A549 (cell line): ENCODE measurements at regions not wholly inside any gene's neighbourhood (a gene's known extent, or its start where the extent isn't known, plus 50 kb on each side); places are given as distances from the start of the nearest gene placed in this dataset.

ENCODE experiments used
- ATAC-seq, 2 experiments: fragments of 200-7000 bp in 1 of 2; fragments of >200 bp in 1 of 2; cut with Nextera tagmentation in 1 of 2; cut with Tn5 transposase in 1 of 2; 3 replicates each; pipeline versions ENCODE4 v1.8.0 to v1.9.1; 2018 to 2020; ENCODE audit warnings: mild to moderate bottlenecking in 1 of 2, moderate library complexity in 1 of 2
- CTCF ChIA-PET: fragments of 300-600 bp; sonication (Branson Sonifier 250); formaldehyde crosslinking; extraction: SDS; loops from one replicate; lab custom pipeline; 2021; ENCODE audit warnings: antibody characterized with exemption, inconsistent platforms; lab: Yijun Ruan, JAX
- POLR2A ChIA-PET: fragments of 350-600 bp; formaldehyde crosslinking; extraction: SDS; loops from one replicate; lab custom pipeline; 2021; ENCODE audit warnings: antibody characterized with exemption, inconsistent platforms; lab: Yijun Ruan, JAX
- DNase-seq, 2 experiments: peaks; one replicate each; pipeline versions ENCODE4 v3.0.0 to v3.0.0-alpha.2; 2011 to 2016; ENCODE audit warnings: low read depth in 1 of 2, low spot score in 1 of 2
- FAIRE-seq: peaks from 2 replicates; lab custom pipeline; 2011; peaks lifted over from hg19 to GRCh38; lab: Jason Lieb, UNC
- H3K27ac ChIP-seq, 2 experiments: fragments of >200 bp; sonication (Bioruptor Twin); formaldehyde crosslinking; 3 replicates each; pipeline ENCODE4 v1.5.1; 2016 to 2017
- H3K4me1 ChIP-seq: fragments of >200 bp; sonication (Bioruptor Twin); formaldehyde crosslinking; 3 replicates; pipeline ENCODE4 v1.6.1; 2016
- H3K4me2 ChIP-seq: fragments of >200 bp; sonication (Bioruptor Twin); formaldehyde crosslinking; 3 replicates; pipeline ENCODE4 v1.6.1; 2016
- H3K4me3 ChIP-seq: fragments of >200 bp; sonication (Bioruptor Twin); formaldehyde crosslinking; 3 replicates; pipeline ENCODE4 v1.5.1; 2016
- H3K9me3 ChIP-seq: fragments of >200 bp; sonication (Bioruptor Twin); formaldehyde crosslinking; 3 replicates; pipeline ENCODE4 v1.6.1; 2016
- CBX8 ChIP-seq: fragments of 200-600 bp; sonication (generic); IDR thresholded peaks from 2 replicates; pipeline ENCODE4 v1.6.1; 2016
- CEBPB ChIP-seq, 2 experiments: fragments of >200 bp in 1 of 2; sonication (Bioruptor Twin) in 1 of 2; formaldehyde crosslinking in 1 of 2; IDR thresholded peaks; 2 replicates each; pipeline ENCODE4 v1.6.1; 2012 to 2016
- EHMT2 ChIP-seq: fragments of 200-600 bp; sonication (generic); IDR thresholded peaks from 2 replicates; pipeline ENCODE4 v1.6.1; 2016; ENCODE audit warnings: antibody characterized with exemption, low read depth, mild to moderate bottlenecking, moderate library complexity
- ESRRA ChIP-seq: fragments of 150-350 bp; IDR thresholded peaks from 2 replicates; pipeline ENCODE4 v1.6.1; 2014; ENCODE audit warnings: mild to moderate bottlenecking, low read length, borderline replicate concordance
- FOSB ChIP-seq: fragments of 250-450 bp; sonication (Bioruptor Pico); IDR thresholded peaks from 2 replicates; pipeline ENCODE4 v1.5.0; 2020; ENCODE audit warnings: mild to moderate bottlenecking, moderate library complexity
- GATA3 ChIP-seq: IDR thresholded peaks from 2 replicates; pipeline ENCODE4 v1.6.1; 2012; ENCODE audit warnings: borderline replicate concordance
- HDAC2 ChIP-seq: fragments of 200-600 bp; sonication (generic); IDR thresholded peaks from 2 replicates; pipeline ENCODE4 v1.6.1; 2016
- HEYL ChIP-seq: fragments of 250-450 bp; sonication (Bioruptor Pico); IDR thresholded peaks from 2 replicates; pipeline ENCODE4 v1.8.0; 2021; ENCODE audit warnings: mild to moderate bottlenecking, moderate library complexity
- HMGXB4 ChIP-seq: fragments of 250-450 bp; sonication (Bioruptor Pico); IDR thresholded peaks from 2 replicates; pipeline ENCODE4 v1.5.0; 2021; ENCODE audit warnings: mild to moderate bottlenecking, moderate library complexity, borderline replicate concordance
- JUN ChIP-seq, 2 experiments: fragments of >200 bp; sonication (Bioruptor Twin); formaldehyde crosslinking; IDR thresholded peaks; 2 replicates in 1 of 2; 3 replicates in 1 of 2; pipeline ENCODE4 v1.6.1; 2016 to 2017
- KDM1A ChIP-seq: fragments of 200-600 bp; sonication (generic); IDR thresholded peaks from 2 replicates; pipeline ENCODE4 v1.6.1; 2016; ENCODE audit warnings: low read depth, mild to moderate bottlenecking
- MAX ChIP-seq: IDR thresholded peaks from 2 replicates; pipeline ENCODE4 v1.6.1; 2012
- MYC ChIP-seq: IDR thresholded peaks from 2 replicates; pipeline ENCODE4 v1.6.1; 2012; ENCODE audit warnings: mild to moderate bottlenecking, inconsistent platforms, low read length, improper control_type of control experiment, borderline replicate concordance
- POLR2A ChIP-seq: IDR thresholded peaks from 2 replicates; pipeline ENCODE4 v1.6.1; 2012; ENCODE audit warnings: mild to moderate bottlenecking, low read length
- RCOR1 ChIP-seq: fragments of 150-350 bp; IDR thresholded peaks from 2 replicates; pipeline ENCODE4 v1.6.1; 2014; ENCODE audit warnings: antibody characterized with exemption, low read length, low read depth
- SREBF2 ChIP-seq: fragments of 450-650 bp; IDR thresholded peaks from 2 replicates; pipeline ENCODE4 v1.6.1; 2014; ENCODE audit warnings: mild to moderate bottlenecking, moderate library complexity
- ZSCAN20 ChIP-seq: fragments of 250-450 bp; sonication (Bioruptor Pico); IDR thresholded peaks from 2 replicates; pipeline ENCODE4 v1.8.0; 2022; ENCODE audit warnings: mild to moderate bottlenecking, moderate library complexity
- WGBS: methylation state at CpG from one replicate; pipeline ENCODE4 v1.1.6; 2017; ENCODE audit errors: missing lambda C conversion rate; 5-methylcytosine and 5-hydroxymethylcytosine counted together
- TF ChIP-seq, protein P1 (sequence below): fragments of >200 bp; sonication (Bioruptor Twin); formaldehyde crosslinking; IDR thresholded peaks from 3 replicates; pipeline ENCODE4 v1.6.1; 2016

- WGBS: 14% methylated on average over 5 of the region's 5 CpGs
- H3K4me2 ChIP-seq: no peak overlapping the region
- H3K4me1 ChIP-seq: no peaks in the 10 kb centered on the region
- POLR2A ChIA-PET: no interaction called here
- ATAC-seq (no peak), FAIRE-seq (no peak), DNase-seq (no peak)
- CTCF ChIA-PET: no interaction called here
- no peak overlapping the region for H3K27ac ChIP-seq
- TF ChIP-seq SREBF2 (no peak), EHMT2 (no peak), RCOR1 (no peak), MAX (no peak), POLR2A (no peak), HMGXB4 (CRISPR knock-in tag) (no peak), HDAC2 (no peak)
- no peak overlapping the region for H3K4me3 ChIP-seq
- H3K9me3 ChIP-seq: no peaks in the 10 kb centered on the region
These were observed 72.4 kb upstream of the SSTR1 start for GRCh38 chr14:38135106-38135867.

DNA sequence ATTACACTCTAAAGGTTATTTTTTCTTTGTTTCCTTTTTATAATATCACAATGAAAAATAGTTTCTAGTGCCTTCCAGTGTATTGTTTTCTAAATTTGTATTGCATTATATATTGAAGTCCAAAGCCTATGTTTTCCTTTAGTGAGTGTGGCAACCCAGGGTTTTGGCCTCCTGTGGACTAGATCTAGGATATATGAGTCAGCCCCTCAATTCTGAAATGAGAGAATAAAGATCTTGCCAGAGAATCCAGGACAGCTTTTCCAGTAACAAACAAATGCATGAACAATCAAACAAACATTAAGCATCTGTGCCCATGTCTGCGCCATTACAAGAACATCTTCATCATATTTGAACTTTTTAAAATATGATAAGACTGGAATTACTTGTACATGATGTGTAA is 70.7 kb upstream of the SSTR1 start:
- 49% methylated on average over 1 of the region's 1 CpG for WGBS
- POLR2A ChIA-PET: no interaction called here
- no peak overlapping the region for H3K4me3 ChIP-seq
- H3K9me3 ChIP-seq: no peaks in the 10 kb centered on the region
- CTCF ChIA-PET: no interaction called here
- no peak for ATAC-seq
- H3K4me2 ChIP-seq: no peak overlapping the region
- no peak for DNase-seq
- H3K4me1 ChIP-seq: no peaks in the 10 kb centered on the region
- no peak overlapping the region for H3K27ac ChIP-seq
- no peak for FAIRE-seq
- TF ChIP-seq CBX8 (no peak), ZSCAN20 (CRISPR knock-in tag) (no peak), ESRRA (no peak), CEBPB (IDR thresholded peaks at IDR 0.05) (no peak)
- TF ChIP-seq, protein P1, sequence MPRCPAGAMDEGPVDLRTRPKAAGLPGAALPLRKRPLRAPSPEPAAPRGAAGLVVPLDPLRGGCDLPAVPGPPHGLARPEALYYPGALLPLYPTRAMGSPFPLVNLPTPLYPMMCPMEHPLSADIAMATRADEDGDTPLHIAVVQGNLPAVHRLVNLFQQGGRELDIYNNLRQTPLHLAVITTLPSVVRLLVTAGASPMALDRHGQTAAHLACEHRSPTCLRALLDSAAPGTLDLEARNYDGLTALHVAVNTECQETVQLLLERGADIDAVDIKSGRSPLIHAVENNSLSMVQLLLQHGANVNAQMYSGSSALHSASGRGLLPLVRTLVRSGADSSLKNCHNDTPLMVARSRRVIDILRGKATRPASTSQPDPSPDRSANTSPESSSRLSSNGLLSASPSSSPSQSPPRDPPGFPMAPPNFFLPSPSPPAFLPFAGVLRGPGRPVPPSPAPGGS: no peak

- CTCF ChIA-PET: no interaction called here
- Histone ChIP-seq H3K9me3 (no peaks in the 10 kb centered on the region), H3K4me2 (no peak overlapping the region)
- no peak for FAIRE-seq
- 23% methylated on average over 7 of the region's 7 CpGs for WGBS
- peak in 1 of 2 experiments; percentile 2 for DNase-seq
- TF ChIP-seq JUN (IDR thresholded peaks at IDR 0.05) (no peak), MYC (no peak), MAX (no peak), HMGXB4 (CRISPR knock-in tag) (no peak), HEYL (CRISPR knock-in tag) (no peak), KDM1A (no peak), GATA3 (no peak), EHMT2 (no peak), FOSB (CRISPR knock-in tag) (no peak)
- TF ChIP-seq, all 56 proteins: peak for 0
- ATAC-seq: no peak
- POLR2A ChIA-PET: no interaction called here
- Histone ChIP-seq H3K27ac (no peak overlapping the region), H3K4me3 (no peak overlapping the region), H3K4me1 (no peaks in the 10 kb centered on the region)
These were observed 69.1 kb upstream of the SSTR1 start for GRCh38 chr14:38138473-38139138.
